Nephron (organoid): ENCODE measurements at regions not wholly inside any gene's neighbourhood (a gene's known extent, or its start where the extent isn't known, plus 50 kb on each side); places are given as distances from the start of the nearest gene placed in this dataset.
A peak's percentile ranks its signal among the peaks of the same experiment; 100 is the strongest.

Experiments
- H3K27ac Mint-ChIP-seq, 3 experiments: 2 replicates each; pipeline ENCODE4 v1.8.0; 2020; ENCODE audit warnings: mixed read lengths in 3 of 3, mild to moderate bottlenecking in 2 of 3, moderate library complexity in 1 of 3
- H3K27me3 Mint-ChIP-seq: 2 replicates; pipeline ENCODE4 v1.8.0; 2021; ENCODE audit warnings: low read depth, mild to moderate bottlenecking, moderate library complexity, mixed read lengths
- H3K36me3 Mint-ChIP-seq: 2 replicates; pipeline ENCODE4 v1.8.0; 2020; ENCODE audit warnings: low read depth, mixed read lengths
- H3K4me1 Mint-ChIP-seq: 2 replicates; pipeline ENCODE4 v1.8.0; 2020; ENCODE audit warnings: mixed read lengths
- H3K4me3 Mint-ChIP-seq, 3 experiments: 2 replicates each; pipeline ENCODE4 v1.8.0; 2020; ENCODE audit warnings: mild to moderate bottlenecking in 3 of 3, mixed read lengths in 3 of 3, moderate library complexity in 2 of 3
- H3K9me3 Mint-ChIP-seq: 2 replicates; pipeline ENCODE4 v1.8.0; 2020; ENCODE audit warnings: mixed read lengths
- TF ChIP-seq, protein P1 (sequence below), 3 experiments: fragments of 200-600 bp; sonication (generic); IDR thresholded peaks; one replicate each; pipeline ENCODE4 v1.5.0; 2021; ENCODE audit warnings: antibody characterized with exemption in 3 of 3; ENCODE audit not compliant: unreplicated experiment in 3 of 3

DNA sequence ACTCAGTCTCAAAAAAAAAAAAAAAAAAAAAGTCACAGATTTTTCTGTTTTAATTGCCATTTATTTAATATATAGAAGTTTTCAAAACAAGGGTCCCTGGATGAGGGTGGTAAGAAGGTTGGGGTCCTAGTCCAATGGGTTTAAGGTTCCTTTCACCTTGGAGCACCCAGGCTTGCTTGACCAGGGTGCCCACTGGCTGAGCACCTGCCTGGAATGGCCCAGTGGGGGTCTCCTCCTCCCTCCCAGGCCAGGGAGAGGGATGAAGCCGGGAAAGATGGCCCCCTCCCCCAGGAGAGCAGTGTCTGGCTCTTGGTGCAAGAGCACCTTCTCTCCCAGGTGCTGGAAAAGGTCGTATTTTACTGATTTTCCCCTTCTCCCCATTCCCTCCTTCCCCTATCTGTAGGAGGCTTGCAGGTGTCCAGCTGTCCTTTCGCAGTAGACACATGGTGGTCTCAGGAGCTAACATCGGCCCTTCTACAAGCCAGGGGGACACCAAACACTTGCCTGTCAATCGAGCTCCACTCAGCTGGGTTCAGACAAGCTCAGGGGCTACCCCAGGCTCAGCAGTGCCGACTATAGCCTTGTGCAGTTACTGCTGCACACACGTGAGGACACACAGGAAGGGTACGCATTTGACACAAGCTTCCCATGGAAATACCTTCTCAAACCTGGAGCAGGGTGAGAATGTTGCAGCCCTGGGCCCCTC is 112.3 kb upstream of the KLF13 start:
- TF ChIP-seq, protein P1, sequence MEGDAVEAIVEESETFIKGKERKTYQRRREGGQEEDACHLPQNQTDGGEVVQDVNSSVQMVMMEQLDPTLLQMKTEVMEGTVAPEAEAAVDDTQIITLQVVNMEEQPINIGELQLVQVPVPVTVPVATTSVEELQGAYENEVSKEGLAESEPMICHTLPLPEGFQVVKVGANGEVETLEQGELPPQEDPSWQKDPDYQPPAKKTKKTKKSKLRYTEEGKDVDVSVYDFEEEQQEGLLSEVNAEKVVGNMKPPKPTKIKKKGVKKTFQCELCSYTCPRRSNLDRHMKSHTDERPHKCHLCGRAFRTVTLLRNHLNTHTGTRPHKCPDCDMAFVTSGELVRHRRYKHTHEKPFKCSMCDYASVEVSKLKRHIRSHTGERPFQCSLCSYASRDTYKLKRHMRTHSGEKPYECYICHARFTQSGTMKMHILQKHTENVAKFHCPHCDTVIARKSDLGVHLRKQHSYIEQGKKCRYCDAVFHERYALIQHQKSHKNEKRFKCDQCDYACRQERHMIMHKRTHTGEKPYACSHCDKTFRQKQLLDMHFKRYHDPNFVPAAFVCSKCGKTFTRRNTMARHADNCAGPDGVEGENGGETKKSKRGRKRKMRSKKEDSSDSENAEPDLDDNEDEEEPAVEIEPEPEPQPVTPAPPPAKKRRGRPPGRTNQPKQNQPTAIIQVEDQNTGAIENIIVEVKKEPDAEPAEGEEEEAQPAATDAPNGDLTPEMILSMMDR (IDR thresholded peaks at IDR 0.05; ENCODE audit: unreplicated experiment in 3 of 3), result no peak
- Mint-ChIP-seq H3K36me3 (no peaks in the 10 kb centered on the region), H3K4me3 (peak overlapping the region; percentile 67 to 77 (median 71)), H3K27me3 (peaks cover 12% of the 10 kb centered on the region), H3K9me3 (no peaks in the 10 kb centered on the region), H3K4me1 (peaks cover 9% of the 10 kb centered on the region), H3K27ac (peak overlapping the region; percentile 55 to 62 (median 60))

DNA sequence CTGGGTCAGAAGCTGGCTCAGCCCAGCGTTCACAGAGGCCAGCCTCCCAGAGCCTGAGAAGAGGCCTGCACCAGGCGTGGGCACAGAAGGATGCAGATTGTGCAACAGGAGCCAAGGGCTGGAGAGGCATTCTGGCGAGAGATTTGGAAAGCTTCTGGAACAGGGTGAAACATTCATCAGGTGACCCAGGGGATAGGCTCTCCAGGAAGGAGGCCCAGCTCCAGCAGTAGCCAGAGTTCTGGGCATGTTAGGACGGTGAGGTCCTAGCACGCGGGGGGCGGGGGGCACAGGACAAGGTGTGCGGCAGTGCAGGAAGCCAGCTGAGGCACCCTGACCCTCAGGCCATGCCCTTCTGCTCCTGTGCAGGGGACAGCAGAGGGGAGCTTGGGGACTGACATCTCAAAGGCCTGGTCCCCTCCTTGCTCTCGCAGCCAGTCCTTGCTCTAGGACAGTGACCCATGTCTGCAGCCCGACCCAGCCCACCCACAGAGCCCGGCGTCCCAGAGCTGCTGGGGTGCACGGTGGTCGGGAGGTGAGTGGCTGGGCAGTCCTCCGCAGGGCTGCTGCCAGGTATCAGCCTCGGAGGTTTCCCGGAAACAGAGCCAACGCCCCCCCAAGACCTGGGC is 111.7 kb upstream of the KLF13 start:
- Mint-ChIP-seq H3K27ac (peak overlapping the region; percentile 55 to 62 (median 60)), H3K4me1 (peaks cover 9% of the 10 kb centered on the region), H3K36me3 (no peaks in the 10 kb centered on the region), H3K4me3 (peak overlapping the region; percentile 67 to 77 (median 71)), H3K27me3 (peaks cover 12% of the 10 kb centered on the region), H3K9me3 (no peaks in the 10 kb centered on the region)
- TF ChIP-seq, protein P1 (IDR thresholded peaks at IDR 0.05; ENCODE audit: unreplicated experiment in 3 of 3), result no peak

DNA sequence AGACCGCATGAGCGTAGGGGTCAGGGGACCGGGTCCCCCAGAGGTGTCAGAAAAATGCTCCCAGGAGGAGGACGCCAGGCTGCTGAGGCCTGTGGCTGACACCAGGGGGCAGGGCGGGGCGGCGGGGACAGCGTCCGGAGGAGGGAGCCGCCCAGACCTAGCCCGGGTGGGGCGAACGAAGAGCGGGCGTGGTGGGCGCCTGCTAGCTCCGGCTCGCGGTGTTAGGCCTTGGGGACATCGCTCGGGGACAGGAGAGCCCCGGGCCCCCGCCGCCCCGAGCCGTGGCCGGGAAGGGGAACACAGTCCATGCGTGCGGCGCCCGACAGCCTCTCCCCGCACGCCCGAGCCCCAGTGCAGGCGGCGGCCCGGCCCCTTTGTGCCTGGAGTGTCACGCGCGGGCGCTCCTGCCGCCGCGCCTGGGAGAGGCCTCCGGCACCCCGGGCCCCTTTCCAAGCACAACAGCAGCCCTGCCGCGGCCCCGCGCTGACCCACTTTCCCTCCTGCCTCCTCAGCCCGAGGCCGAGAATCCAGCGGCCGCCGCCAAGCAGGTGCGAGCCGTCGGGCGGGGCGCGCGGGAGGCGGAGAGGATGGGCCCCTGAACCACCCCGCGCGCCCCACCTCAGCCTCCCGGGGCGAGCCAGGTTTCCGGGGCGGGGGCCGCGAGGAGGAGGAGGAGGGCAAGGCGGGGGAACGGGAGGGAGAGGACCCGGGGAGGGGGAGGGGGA is 111.0 kb upstream of the KLF13 start:
- Mint-ChIP-seq H3K36me3 (no peaks in the 10 kb centered on the region), H3K4me3 (peak overlapping the region in 2 of 3 experiments; percentile 36 to 65), H3K27ac (peak overlapping the region in 1 of 3 experiments; percentile 74), H3K9me3 (no peaks in the 10 kb centered on the region), H3K4me1 (peaks cover 9% of the 10 kb centered on the region), H3K27me3 (peaks cover 12% of the 10 kb centered on the region)
- TF ChIP-seq, protein P1 (IDR thresholded peaks at IDR 0.05; ENCODE audit: unreplicated experiment in 3 of 3), result peak; percentile 78 to 88 (median 87)

DNA sequence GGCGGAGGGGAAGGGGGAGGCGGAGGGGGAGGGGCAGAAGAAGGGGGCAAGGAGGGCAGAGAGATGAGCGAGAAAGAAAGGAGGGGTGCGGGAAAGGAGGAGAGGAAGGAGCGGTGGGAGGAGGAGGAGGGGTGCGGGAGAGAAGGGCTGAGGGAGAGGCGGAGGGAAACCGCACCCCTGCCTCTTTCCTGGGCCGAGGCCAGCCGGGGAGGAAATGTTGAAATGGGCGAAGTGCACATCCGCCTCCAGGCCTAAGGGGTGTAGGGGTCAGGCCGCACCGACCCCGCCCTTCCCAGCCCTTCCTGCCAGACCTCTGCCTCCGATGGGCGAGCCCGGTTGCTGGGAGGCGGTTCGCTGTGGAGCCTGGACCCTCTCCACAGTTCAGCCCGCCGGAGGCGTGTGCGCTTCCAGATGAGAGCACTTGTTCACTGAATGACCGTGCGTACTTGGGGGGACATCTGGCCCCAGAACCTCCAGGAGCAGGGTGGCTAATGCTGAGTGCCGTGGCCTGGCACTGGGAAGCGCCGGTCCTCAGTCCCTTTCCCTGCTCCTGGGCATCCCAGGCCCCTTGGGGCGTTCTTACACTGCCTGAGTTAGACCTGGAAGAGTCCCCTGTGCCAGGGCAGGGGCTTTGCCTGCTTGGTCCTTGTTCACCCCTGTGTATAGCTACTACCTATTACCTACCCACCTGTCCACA is 110.3 kb upstream of the KLF13 start:
- Mint-ChIP-seq H3K4me3 (peak overlapping the region; percentile 72 to 85 (median 80)), H3K9me3 (no peaks in the 10 kb centered on the region), H3K4me1 (peaks cover 9% of the 10 kb centered on the region), H3K36me3 (no peaks in the 10 kb centered on the region), H3K27ac (peak overlapping the region; percentile 38 to 74 (median 67)), H3K27me3 (peaks cover 12% of the 10 kb centered on the region)
- TF ChIP-seq, protein P1 (IDR thresholded peaks at IDR 0.05; ENCODE audit: unreplicated experiment in 3 of 3), result no peak

DNA sequence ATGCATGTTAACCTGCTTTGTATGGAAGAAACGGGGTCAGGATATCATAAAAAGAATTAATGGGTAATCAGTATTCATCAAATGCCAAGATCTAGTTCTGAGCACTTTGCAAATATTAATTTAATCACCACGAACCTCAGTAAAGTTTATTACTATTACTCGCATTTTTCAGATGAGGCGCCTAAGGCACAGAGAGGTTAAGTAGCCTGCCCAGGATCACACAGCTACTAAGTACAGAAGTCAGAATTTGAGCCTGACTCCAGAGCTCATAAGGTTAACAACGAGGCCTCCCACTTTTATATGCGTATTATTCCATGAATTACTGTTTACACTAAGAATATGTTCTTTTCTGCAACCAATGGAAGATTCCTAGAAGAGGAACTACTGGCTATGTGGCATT is 109.6 kb upstream of the KLF13 start:
- no peaks in the 10 kb centered on the region for H3K36me3 Mint-ChIP-seq
- H3K27me3 Mint-ChIP-seq, result peaks cover 12% of the 10 kb centered on the region
- peak overlapping the region; percentile 72 to 85 (median 80) for H3K4me3 Mint-ChIP-seq
- TF ChIP-seq, protein P1 (IDR thresholded peaks at IDR 0.05; ENCODE audit: unreplicated experiment in 3 of 3), result no peak
- peak overlapping the region in 2 of 3 experiments; percentile 38 to 67 for H3K27ac Mint-ChIP-seq
- H3K9me3 Mint-ChIP-seq, result no peaks in the 10 kb centered on the region
- H3K4me1 Mint-ChIP-seq, result peaks cover 9% of the 10 kb centered on the region
